GM19328 (cell line): ENCODE measurements at regions not wholly inside any gene's neighbourhood (a gene's known extent, or its start where the extent isn't known, plus 50 kb on each side); places are given as distances from the start of the nearest gene placed in this dataset.

Experiments
- ATAC-seq: cut with Tn5 transposase; IDR thresholded peaks from one replicate; pipeline ENCODE4 v1.9.1; 2021; ENCODE audit warnings: mild to moderate bottlenecking, moderate library complexity; ENCODE audit not compliant: unreplicated experiment

DNA sequence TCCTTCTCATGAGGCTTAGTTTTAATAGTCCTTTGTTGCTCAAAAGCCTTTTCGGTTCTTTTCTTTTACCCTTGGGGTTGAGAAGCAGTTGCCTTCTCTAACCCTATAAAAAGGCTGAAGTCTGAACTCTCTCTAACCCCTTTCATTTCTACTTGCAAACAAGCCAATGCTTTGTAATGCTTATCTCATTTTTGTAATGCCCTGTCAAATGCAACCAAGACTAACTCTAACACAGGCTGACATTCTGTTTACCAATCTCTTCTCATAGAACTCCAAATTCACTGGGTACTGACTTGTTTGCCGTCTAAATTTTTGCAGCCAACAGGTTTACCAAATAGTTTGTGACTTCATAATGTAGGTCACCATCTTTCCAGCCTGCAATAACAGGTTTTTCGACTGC is 233.9 kb upstream of the SNX7 start:
- no peak for ATAC-seq

DNA sequence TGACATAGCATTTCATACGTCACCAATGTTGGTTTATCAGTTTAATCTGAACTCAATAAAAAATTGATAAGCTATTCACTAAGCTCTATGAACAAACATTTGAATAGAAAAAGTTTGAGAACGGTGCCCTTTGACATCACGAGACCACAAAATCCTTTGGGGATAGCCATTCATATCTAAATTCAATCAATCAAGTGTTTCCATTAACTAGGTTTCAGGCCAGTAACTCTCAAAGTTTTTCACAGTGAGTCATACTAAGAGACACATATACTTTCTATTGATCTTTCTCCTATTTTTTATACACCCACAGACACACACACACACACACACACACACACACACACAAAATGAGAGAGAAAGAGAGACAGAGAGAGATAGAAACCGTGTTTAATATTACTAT is 235.4 kb upstream of the SNX7 start:
- ATAC-seq, result no peak

DNA sequence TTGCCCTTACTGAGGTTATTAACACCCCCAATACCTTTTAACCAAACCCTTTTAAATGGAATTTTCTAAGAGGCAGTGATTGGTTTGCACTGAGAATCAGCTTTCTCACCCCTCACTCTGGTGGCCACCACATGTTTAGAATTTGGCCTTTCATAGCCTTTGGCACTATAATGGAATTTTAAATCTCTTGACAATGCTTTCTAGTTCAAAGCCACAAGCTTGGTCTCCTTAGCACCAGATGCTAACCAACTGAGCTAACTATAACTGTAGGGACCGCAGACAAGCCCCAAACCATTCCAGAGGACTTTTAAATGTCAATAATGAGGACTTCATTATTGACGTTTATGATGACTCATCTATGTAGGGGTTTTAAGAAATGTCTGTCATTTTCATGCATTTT is 238.7 kb upstream of the SNX7 start:
- ATAC-seq, result no peak

DNA sequence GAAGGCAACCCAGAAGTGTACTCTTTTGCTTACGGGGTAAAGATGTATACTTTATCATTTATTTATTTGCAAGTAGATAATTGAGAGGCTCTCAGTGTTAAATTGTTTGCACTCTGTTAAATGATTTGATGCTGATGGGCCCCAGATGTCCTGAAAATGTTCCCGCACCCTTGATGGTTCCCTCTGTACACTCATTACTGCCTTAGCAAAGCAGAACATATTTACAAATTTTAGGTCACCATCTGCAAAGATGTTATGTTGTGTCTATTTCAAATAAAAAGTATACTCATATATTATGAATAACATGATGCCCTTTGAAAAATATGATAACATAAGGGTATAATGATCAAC is 240.5 kb upstream of the SNX7 start:
- no peak for ATAC-seq

DNA sequence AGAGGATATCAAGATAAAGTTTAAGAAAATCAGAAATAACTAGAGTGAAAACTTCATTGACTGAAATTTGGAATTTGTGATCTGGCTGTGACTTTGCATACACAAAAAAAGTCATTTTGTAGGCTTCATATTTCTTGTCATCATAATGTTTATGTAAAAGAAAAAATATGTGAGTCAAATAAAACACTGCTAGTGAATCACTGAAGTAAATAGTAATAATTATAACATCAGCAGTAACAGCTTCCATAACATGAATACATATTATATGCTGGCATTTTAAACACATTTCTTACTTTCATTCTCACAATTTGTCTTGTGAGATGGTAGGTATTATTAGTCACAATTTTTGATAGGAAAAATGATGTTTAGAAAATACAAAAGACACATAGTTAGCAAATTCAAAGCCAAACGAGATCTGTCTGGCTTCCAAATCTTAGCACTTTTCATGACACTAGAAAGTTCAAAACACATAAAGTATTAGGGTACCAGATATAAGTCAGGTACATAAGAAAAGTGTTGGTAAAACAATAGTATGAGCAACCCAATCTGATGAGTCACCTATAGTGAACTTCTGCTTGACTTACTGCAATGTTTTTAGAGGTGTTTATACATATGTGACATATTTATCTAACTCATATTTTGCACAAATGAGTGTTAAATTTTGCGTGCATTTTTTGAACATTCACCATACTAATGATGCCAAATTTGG is 241.0 kb upstream of the SNX7 start:
- ATAC-seq, result no peak

DNA sequence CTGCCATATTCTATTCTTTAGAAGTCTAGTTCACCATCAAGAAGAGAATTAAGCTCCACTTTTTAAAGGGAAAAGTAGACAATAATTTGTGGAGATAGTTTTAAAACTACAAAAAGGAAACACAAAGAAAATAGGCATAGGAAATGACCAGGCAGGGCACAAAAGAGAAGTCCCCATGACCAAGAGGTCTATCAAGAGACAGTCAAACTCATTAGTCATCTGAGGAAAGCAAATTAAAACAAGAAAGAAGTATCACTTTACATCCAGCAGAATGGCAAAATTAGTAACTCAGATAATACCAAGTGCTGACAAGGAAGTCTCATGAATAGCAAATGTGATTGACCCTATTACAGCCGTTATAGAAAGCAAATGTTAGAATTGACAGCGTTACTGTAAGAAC is 243.7 kb upstream of the SNX7 start:
- ATAC-seq, result no peak

DNA sequence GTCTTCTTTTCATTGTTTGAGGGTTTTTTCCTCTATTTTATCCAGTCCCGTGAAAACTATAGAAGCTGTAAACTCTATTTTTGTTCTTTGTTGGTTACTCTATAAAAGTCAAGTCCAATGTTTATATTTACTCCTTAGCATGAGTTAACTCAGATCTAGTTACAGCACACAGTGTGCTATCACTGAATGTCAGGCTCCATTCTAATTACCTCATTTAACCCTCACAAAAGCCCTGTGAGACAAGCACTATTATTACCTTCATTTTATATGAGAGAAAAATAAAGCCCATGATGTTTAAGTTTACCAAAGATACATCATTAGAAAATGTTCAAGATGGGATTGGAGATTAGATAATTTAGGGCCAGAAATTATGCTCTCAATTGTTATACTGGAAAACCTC is 251.4 kb upstream of the SNX7 start:
- ATAC-seq, result no peak

DNA sequence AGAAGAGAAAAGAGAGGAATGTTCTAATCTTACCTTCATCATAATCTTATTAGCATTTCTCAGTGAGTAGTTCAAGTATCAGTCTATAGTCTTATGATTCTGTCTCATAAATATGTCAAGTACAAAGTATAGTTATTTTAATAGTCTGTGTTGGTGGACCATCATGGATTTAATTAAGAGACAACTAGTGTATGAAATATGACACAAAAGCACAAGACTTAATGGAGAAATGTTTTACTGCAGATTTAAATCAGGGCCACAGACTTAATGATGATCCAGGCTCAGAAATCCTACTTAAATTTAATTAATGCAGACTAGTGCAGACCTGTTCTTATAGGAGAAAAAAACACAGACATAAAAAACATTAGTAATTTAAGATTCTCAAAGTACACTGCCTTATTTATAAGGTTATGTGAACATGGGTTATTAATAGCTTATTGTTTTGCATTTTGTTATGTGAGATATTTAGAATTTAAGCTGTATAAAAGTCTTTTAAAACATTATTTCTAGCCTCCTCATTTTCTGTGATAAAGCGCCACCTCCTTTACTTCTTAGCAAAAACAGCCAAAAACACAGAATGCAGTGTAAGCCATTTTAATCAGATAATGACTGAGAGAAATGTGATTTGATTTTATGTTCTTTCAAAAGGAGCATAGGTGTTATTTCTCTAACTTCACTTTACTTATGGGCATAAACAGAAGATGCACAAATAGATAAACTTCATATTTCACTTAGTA is 255.0 kb upstream of the SNX7 start:
- ATAC-seq, result no peak

DNA sequence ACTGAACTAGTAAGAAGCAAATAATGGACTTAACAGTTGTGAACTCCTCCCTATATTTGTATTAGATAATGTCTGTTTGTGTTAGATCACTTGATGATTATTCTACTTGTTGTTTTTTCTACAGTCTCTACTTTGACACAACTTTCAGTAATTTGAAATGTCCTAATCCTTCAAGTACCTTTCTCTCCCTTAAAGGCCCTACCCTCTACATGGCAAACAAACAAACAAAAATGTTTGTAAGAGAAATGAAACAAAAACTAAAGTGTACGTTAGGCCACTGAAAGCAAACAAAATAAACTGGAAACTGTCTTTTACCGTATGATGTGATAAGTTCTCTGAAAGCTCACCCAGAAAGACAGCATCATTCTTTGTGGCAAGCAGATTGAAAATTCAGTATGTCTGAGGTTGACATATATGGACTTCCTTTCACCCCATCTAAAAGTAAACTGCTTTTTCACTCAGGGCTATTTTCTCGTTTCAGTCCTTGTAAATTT is 255.9 kb upstream of the SNX7 start:
- ATAC-seq, result no peak

DNA sequence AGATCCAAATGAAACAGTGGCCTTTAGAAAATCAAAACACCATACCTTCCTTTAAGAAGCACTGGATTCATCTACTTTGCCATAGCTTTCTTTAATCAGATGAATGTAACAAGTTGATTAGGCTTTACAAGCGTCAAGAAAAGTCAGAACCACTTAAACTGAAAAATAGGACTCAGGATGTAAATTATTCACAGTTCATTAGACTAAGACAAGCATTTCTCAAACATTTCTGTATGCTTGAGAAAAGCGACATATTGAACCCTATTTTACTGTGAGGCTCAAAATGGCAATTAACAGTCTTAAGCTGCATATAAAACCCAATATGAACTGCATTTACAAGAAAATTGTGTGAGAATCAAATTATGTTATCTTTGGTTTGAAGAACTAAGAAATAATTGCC is 256.7 kb upstream of the SNX7 start:
- ATAC-seq, result no peak

DNA sequence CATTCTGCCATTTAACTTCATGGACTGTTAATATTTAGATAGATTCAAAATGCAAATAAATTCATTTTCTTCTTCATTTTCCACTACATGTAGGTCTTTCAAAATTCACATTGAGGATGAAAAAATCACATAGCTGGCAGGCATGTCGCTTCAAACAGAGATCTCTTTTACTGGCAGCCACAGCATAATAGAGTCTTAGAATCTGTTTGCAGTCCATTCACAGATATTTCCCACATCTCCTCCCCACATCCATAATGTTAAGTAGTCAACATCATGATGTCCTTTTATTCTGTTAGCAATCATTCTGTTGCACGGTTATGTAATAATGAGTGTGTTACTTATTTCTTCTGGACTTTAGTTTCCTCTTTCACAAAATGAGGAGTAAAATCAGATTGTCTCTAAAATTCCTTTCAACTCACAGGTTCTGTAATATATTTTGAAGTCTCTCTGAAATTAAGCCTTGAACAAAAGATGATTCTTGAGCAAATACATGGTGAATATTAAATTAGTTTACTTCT is 257.5 kb upstream of the SNX7 start:
- ATAC-seq, result no peak

DNA sequence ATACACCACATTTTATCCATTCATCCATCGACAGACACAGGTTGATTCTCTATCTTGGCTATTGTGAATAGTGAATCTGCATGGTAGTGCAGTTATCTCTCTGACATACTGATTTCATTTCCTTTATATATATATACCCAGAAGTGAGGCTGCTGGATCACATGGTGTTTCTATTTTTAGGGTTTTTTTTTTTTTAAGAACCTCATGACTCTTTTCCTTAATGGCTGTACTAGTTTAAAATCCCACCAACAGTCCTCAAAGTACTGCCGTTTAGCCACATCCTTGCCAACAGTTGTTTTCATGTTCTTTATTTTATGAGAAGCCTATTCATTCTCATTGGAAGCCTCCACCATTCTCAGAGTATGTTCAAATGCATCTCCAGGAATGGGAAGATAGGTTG is 258.7 kb upstream of the SNX7 start:
- no peak for ATAC-seq

DNA sequence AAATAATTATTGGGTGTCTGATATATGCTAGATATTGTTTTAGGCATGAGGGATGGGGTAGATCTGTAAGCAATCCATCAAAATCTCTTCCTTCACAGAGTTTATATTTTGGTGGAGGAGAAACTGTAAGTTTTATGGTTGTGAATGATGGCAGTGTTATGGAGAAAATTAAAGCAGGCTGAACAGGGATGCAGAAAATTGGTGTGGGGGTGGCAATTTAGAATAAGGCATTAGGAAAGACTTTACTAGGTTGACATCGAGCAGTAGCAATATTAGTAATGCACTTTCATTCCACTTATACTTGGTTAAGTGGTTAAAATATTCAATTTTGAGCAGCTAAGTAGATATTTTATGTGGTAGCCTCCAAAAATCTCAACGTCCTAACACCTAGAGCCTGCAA is 261.1 kb upstream of the SNX7 start:
- ATAC-seq, result no peak

DNA sequence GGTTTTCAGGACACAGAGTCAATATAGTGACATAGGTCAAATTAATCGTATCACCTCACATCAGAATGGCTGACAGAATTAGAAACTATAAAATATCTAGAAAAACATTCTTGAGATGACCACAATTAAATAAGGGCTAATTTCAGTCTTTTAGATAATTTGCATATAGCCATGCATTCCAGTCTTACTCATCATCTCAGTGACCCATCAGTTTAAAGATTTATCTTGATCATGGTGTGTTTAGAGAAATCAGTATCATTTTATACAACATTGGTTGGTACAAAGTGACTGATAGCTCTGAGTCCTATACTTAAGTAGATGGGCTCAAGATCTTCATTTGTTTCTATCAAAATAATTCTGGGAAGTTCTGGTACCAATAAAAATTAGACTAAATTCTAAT is 262.3 kb upstream of the SNX7 start:
- no peak for ATAC-seq

DNA sequence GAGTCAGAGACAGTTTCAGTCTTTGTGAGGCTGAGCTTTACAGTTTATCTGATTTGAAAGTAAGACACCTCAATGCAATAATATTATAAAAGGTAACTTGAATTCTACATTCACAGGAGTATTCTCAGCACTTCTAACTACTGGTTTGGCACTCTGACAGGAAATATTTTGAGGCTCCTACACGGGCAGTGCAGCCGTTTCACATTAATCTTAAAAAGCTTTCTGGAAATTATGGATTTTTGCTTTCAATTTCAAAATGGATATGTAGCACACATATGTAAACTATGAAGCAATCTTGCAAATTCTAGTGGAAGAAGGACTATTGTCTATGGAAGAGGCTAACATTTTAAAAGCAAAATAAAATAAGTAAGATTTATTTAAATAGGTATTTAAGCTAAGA is 262.9 kb upstream of the SNX7 start:
- ATAC-seq, result no peak

DNA sequence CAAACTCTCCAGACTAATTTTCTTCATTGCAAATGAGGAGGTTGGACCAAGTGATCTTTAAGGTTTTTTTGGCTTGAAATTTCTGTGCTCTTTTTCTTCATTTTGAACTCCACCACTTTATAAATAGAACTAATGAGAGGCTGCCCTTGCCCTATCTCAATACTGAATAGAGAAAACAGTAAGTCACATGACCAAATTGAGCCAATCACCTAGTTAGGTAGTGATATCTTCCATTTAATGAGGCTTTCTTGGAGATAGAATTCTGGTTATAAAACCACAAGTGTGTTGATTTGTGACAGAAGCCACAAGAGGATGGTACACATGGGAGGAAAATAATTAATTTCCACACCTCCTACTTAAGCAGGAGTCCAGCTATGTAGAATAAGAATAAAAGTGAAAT is 263.4 kb upstream of the SNX7 start:
- ATAC-seq, result no peak

DNA sequence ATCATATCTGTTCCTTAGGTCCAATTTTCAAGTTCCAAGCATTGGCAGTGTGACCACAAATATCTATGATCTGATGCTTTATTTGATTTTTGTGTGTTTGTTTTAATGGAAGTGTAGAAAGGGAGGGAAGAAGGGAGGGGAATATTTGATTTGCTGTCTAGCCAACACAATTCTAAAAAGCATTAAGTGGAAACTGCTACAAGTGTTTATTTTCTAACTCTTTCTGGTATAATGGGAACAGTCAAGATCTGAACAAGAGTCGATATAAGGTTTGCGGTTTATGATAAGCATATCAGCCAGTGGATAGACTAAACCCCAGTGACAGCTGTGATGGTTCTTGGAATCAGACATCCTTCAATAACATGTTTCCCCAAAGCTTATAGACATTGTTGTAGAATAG is 267.8 kb upstream of the SNX7 start:
- no peak for ATAC-seq

DNA sequence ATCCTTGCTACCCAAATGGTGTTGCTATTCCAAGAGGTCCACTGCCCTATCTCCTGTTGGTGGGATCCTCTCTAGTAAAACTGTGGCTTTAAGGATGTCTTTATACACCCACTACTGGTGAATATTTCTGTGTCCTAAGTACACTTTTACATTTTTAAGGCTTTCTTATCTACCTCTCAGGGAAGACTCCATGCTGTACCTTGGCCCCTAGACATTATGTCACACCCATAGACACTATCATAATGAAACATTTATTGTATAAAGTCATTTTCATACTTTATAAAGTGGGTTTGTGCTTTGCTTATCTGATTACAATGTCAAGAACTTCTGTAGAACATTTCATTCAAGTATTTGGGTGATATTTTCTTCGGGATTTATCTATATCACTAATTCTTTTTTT is 270.3 kb upstream of the SNX7 start:
- no peak for ATAC-seq

DNA sequence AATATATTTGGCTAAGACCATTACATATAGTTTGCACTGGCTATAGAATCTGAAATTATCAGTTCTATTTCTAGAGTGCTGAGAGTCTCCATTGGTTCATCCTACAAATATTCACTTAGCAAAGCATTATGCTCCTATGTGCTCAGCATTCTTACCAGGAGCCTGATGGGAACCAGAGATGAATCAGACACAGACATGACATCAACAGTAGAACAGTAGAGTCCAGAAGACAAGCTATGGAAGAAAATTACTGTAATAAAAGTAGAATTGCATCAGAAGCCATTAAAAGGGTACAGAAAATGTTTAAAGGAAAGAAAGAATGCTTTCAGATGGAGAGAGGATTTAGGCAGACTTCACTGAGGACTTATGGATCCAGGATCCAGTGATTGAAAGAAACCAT is 271.7 kb upstream of the SNX7 start:
- no peak for ATAC-seq

DNA sequence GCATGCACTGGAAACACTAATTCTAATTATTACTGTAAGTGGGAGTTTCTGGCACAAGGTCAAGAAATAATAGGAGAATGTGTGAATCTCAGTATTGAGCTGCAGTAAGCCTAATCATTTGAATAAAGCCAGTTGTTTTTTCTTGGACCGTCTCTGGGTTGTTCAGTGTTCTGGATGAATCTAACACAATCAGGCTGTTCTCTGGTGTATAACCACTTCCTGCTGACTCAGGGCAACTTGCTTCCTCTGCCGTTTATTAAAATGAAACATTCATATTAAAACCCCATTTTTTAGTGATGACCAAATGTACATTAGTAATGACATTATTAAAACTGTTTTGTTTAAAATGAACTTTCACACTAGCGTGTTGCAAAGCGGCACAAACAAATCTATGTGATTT is 273.1 kb upstream of the SNX7 start:
- ATAC-seq, result no peak

DNA sequence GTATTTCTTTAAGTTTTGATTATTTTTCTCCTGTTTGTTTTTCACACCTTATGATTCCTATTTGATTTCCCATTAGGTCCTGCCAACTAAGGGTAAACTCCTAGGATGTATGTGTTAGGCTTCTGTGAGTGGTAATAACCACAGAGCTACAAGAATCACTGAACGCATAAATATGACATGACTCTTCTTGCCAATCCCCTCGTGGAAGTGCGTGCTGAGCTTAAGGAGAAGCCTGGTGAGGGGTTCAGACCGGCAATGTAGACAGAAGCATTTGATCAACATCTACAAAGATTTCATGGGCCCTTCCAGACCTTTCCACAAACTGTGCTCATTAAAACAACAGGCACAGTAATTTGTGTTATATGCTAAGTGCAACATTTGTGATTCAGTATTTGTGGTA is 273.8 kb upstream of the SNX7 start:
- no peak for ATAC-seq

DNA sequence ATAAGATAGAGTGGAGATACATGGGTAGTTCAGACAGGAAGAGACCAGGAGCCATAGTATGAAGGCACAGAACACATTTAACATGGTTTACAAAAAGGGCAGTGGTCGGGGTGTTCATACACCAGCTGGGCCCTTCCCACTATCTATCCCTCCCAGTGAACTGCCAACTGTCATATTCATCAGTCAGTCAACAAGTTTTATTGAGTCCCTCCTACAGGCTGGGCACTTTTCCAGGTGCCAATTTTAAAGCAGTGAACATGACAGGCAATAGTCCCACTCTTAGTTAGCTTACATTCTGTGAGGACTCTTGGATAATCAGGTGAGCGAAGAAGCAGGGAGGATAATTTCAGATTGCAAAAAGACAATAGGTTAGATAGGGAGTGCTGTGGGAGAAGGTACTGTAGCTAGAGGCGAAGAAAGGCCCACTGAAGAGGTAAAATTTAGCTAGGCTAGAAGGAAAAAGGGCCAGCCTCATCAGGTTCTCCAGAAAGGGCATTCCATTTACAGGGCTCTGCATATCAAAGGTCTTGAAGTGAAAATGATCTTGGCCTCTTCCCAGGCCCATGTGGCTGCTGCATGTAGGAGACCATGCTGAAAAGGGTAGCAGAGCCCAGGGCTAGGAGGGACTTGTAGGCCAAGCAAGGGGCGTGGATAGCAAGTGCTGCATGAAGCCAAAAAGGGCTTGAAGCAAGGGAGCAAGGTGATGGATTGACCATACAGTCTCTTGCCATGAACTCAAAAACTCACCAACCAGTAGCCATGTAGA is 274.7 kb upstream of the SNX7 start:
- no peak for ATAC-seq
